HS-5 (cell line): ENCODE measurements at regions not wholly inside any gene's neighbourhood (a gene's known extent, or its start where the extent isn't known, plus 50 kb on each side); places are given as distances from the start of the nearest gene placed in this dataset.

Experiments
- DNase-seq: peaks from one replicate; pipeline ENCODE4 v3.0.0-alpha.2; 2012; ENCODE audit warnings: low read depth

DNA sequence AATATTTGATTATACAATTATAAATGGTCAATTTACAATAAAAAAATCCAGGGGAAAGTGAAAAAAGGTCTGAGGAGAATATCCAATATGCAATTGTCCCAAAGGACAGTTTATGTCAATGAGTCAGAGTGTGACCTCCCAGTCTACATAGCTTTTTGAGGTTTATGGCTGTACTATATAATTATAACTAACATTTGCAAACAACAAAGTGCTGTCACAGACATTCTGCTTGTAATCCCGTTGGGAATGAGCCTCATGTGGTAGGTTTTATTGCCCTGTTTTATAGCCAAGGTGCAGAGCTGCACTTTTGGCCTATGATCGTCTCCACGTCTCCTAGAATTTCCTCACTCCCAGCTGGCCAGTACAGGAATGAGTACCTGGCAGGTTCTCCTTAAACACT is 103.8 kb downstream of the ADSS2 start:
- DNase-seq: no peak

DNA sequence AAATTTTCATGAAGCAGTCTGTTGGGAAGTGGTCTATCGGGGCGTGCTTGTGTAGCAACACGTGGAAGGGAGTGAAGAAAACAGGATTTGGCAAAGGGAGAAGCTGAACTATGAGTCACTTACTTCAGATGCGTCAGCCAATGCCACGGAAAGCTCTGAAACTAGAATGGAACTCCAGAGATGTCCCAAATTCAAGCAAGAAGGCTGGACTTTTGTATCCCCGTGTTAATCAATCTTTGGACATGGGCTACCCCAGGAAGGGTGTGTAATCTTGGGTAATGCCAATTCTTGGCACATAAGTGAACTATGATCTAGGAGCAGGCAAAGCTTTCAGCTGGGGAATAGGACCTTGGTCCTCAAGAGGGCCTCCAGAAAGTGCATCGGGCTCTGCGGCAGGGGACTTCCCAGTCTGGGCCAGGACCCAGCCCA is 102.6 kb downstream of the ADSS2 start:
- peak; percentile 69 for DNase-seq

DNA sequence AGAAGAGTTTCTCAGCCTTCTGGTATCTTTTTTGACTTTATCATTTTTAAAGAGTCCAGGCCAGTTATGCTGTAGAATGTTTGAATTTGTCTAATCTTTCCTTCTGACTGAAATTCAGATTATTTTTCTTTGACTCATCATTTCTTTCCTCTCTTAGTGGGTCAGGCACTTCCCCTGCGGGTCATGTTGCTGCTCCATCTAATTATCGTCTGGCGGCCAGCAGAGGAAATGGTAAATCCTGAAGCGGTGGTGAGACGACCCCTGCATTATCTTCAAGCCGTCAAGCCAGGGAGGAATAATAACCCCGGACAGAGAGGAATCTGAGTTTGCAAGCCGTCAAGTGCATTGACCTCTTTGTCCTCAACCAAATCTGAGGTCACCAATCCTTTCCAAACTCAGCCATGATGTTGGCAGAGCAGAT is 102.1 kb downstream of the ADSS2 start:
- no peak for DNase-seq

DNA sequence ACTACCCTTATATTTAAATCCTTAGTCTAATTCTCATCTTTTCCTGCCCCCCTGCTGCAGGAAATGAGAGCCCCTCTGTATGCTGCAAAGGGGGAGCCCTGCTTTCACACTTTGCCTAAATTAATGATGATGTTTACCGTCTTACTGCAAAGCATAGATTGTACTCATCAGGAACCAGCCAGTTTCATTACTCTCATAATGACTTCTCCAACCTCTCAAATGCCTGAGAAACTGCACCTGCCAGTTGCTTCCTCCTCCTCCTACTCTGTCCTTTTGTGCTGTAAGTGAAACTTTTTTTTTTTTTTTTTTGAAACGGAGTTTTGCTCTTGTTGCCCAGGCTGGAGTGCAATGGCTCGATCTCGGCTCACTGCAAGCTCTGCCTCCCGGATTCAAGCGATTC is 101.7 kb downstream of the ADSS2 start:
- no peak for DNase-seq

DNA sequence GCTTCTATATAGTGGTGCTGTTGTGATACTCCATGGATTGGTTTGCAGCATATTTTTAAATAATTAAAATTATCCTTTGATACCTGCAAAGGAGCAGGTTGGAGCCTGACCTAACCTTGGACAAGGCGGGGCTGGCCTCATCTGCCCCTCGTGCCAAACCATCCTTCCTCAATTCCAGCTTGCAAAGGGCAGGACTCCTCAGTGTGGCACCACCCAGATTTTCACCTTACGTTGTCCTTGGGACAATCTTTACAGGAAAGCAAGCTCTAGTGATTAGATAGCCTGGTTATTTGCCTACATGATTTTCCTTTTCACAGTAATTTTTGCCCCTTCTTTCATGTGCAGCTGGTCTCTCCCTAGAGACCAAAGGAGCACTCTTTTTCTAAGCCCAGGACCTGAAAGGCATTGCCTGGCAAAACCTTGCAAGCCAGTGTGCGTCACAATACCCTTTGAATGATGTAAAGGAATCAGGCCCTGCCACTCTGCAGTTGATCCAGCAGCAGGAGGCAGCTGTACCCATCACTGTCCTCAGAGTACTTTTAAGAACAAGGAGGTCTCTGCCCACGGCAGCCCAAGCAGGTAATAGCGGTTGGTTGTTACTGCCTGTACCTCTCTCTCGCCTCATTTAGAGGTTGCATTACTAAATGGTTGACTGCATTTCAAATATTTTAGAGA is 99.4 kb downstream of the ADSS2 start:
- DNase-seq: no peak

DNA sequence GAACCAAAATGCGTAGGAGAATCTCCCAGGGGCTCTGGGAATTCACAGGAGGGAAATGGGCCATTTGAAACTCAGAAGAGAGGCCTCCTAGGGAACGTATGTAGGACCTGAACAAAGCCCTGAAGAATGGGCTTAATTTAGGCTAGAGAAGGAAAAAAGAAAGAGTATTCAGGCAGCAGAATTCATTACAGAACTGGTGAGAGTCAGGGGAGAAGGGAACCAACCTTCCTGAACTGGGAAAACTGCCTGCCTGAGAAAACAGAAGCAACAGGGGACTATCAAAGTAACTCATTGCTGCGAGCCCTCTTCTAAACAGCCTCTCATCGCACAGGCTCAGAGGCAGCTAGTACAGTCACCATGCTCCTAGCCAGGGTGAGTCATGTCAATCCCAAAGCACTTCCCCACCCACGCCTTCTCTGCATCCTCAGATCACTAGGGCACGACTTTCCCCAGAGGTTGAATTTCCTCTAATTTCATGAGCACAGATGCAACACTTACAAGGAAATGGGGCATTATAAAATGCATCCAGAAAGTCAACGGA is 98.1 kb downstream of the ADSS2 start:
- peak; percentile 94 for DNase-seq

DNA sequence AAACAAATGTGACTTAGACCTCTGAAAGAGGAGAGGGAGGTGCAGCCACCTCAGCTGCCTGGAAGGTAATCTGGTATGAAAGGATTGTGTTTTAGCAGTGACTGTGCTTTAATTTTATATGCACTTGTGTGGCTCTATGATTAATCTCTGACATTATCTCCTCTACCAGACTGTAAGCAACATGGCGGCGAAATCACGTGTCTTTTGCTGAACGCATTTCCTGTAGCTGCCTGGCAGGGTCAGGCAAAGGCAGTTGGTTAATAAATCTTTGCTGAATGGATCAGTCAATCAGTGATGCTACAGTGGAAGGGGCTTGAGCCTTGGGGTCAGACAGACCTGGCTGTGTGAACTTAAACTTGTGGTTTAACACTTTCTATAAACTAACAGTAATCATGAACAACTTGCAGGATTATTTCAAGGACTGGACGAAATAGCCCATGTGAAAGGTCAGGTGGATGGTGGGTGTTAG is 96.9 kb downstream of the ADSS2 start:
- DNase-seq: no peak

DNA sequence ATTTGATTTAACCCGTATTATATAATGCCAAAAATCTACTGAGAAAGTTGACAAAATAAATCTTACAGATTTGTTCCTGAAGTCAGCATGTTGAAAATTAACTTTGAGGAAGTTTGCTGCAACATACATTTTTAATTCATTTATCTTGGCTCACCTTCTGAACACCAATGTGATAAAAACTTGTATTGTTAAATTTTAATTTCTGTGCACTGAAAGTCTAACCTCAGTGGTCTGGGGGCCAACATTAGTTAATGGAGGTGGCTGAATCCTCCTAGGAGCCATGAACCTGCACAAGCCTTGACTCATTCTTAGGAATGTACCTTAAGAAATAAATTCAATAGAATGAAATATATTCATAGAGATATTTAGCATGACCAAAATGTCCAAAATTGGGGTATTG is 95.3 kb downstream of the ADSS2 start:
- DNase-seq: no peak
